ENCODE measurements at regions not wholly inside any gene's neighbourhood (a gene's known extent, or its start where the extent isn't known, plus 50 kb on each side); places are given as distances from the start of the nearest gene placed in this dataset.

GRCh38 chr5:155728857-155729683 lies 597.9 kb upstream of the SGCD start:
- no peak overlapping the region for H3K4me3 ChIP-seq (ENCODE audit: low read depth, low read length)
- TF ChIP-seq CTCF (IDR thresholded peaks at IDR 0.05; ENCODE audit: insufficient read depth, low read depth, low read length, missing control alignments), result no peak

GRCh38 chr5:155729684-155730059 lies 597.3 kb upstream of the SGCD start:
- DNase-seq (ENCODE audit: low read depth), result no peak
- no peak overlapping the region for H3K4me3 ChIP-seq (ENCODE audit: low read depth, low read length)
- TF ChIP-seq CTCF (IDR thresholded peaks at IDR 0.05; ENCODE audit: insufficient read depth, low read depth, low read length, missing control alignments), result no peak

More at GRCh38 chr5:155728857-155729683, 597.9 kb upstream of the SGCD start:
- DNase-seq (ENCODE audit: low read depth), result no peak

- TF ChIP-seq CTCF (IDR thresholded peaks at IDR 0.05; ENCODE audit: insufficient read depth, low read depth, low read length, missing control alignments), result no peak
- no peak overlapping the region for H3K4me3 ChIP-seq (ENCODE audit: low read depth, low read length)
- DNase-seq (ENCODE audit: low read depth), result no peak
These were observed 594.2 kb upstream of the SGCD start for GRCh38 chr5:155732587-155733376.

- no peak overlapping the region for H3K4me3 ChIP-seq (ENCODE audit: low read depth, low read length)
- no peak for DNase-seq (ENCODE audit: low read depth)
- no peak for TF ChIP-seq CTCF (IDR thresholded peaks at IDR 0.05; ENCODE audit: insufficient read depth, low read depth, low read length, missing control alignments)
These were observed 593.0 kb upstream of the SGCD start for GRCh38 chr5:155733935-155734334.

- no peak for TF ChIP-seq CTCF (IDR thresholded peaks at IDR 0.05; ENCODE audit: insufficient read depth, low read depth, low read length, missing control alignments)
These were observed 591.6 kb upstream of the SGCD start for GRCh38 chr5:155735388-155735787.

GRCh38 chr5:155738616-155739015 lies 588.3 kb upstream of the SGCD start:
- TF ChIP-seq CTCF (IDR thresholded peaks at IDR 0.05; ENCODE audit: insufficient read depth, low read depth, low read length, missing control alignments), result no peak
- no peak overlapping the region for H3K4me3 ChIP-seq (ENCODE audit: low read depth, low read length)

More at GRCh38 chr5:155735388-155735787, 591.6 kb upstream of the SGCD start:
- DNase-seq (ENCODE audit: low read depth), result no peak
- H3K4me3 ChIP-seq (ENCODE audit: low read depth, low read length), result no peak overlapping the region

More at GRCh38 chr5:155738616-155739015, 588.3 kb upstream of the SGCD start:
- no peak for DNase-seq (ENCODE audit: low read depth)

Measured in GM12865 (cell line).